ENCODE measurements at regions not wholly inside any gene's neighbourhood (a gene's known extent, or its start where the extent isn't known, plus 50 kb on each side); places are given as distances from the start of the nearest gene placed in this dataset.
"Not testable (repeated sequence)": the region's sequence is repeated elsewhere in the genome, so short reads cannot be mapped to it uniquely, and the experiment has no call there.

- not testable (repeated sequence) for TF ChIP-seq CTCF, POLR2A, EP300 (IDR thresholded peaks at IDR 0.05)
Observed at GRCh38 chr17:34089042-34089441, 166.0 kb upstream of the CCL2 start.
